C4-2B (cell line): ENCODE measurements at regions not wholly inside any gene's neighbourhood (a gene's known extent, or its start where the extent isn't known, plus 50 kb on each side); places are given as distances from the start of the nearest gene placed in this dataset.

Experiments used
- CTCF ChIP-seq: fragments of 450-650 bp; conservative IDR thresholded peaks from 2 replicates; pipeline ENCODE4 v1.5.1; 2017; ENCODE audit warnings: mild to moderate bottlenecking
- ZFX ChIP-seq: fragments of 450-650 bp; IDR thresholded peaks from 2 replicates; pipeline ENCODE4 v1.6.1; 2017

- TF ChIP-seq CTCF (no peak), ZFX (no peak)
Measured at GRCh38 chrX:87755493-87755892, 237.9 kb downstream of the KLHL4 start.
